CD14-positive monocyte (primary cell): ENCODE measurements at regions not wholly inside any gene's neighbourhood (a gene's known extent, or its start where the extent isn't known, plus 50 kb on each side); places are given as distances from the start of the nearest gene placed in this dataset.

Experiments
- DNase-seq, 3 donors: peaks; one replicate each; pipeline ENCODE4 v3.0.0-alpha.2; 2011 to 2022
- H2AFZ ChIP-seq: 2 replicates; pipeline ENCODE4 v1.6.0; 2012; ENCODE audit warnings: mild to moderate bottlenecking, low read depth, low read length, inconsistent platforms; ENCODE audit not compliant: insufficient read depth, poor library complexity, severe bottlenecking
- H3K27ac ChIP-seq, 2 donors: 1 replicate in 1 of 2; 2 replicates in 1 of 2; pipeline ENCODE4 v1.5.1; 2012 to 2013; ENCODE audit warnings: low read length in 2 of 2, control low read depth in 1 of 2, inconsistent platforms in 1 of 2, low read depth in 1 of 2, mild to moderate bottlenecking in 1 of 2
- H3K27me3 ChIP-seq, 2 donors: one replicate each; pipeline versions ENCODE4 v1.6.0 to v1.6.1; 2011 to 2013; ENCODE audit warnings: low read length in 2 of 2; ENCODE audit not compliant: control insufficient read depth in 2 of 2, insufficient read depth in 2 of 2
- H3K36me3 ChIP-seq, 2 donors: replicated peaks in 1 of 2; 1 replicate in 1 of 2; 2 replicates in 1 of 2; pipeline versions ENCODE4 v1.5.1 to v1.6.1; 2012 to 2013; ENCODE audit warnings: low read length in 2 of 2, control low read depth in 1 of 2, inconsistent platforms in 1 of 2, mild to moderate bottlenecking in 1 of 2; ENCODE audit not compliant: insufficient read depth in 2 of 2, control insufficient read depth in 1 of 2
- H3K4me1 ChIP-seq, 2 donors: 1 replicate in 1 of 2; 2 replicates in 1 of 2; pipeline versions ENCODE4 v1.5.1 to v1.6.1; 2012 to 2013; ENCODE audit warnings: low read length in 2 of 2, control low read depth in 1 of 2, inconsistent platforms in 1 of 2, mild to moderate bottlenecking in 1 of 2, moderate library complexity in 1 of 2; ENCODE audit not compliant: insufficient read depth in 2 of 2, control insufficient read depth in 1 of 2
- H3K4me2 ChIP-seq: replicated peaks from 2 replicates; pipeline ENCODE3; 2012; ENCODE audit warnings: low read length, moderate library complexity, mild to moderate bottlenecking; ENCODE audit not compliant: poor library complexity, severe bottlenecking; ENCODE audit errors: extremely low read depth
- H3K4me3 ChIP-seq, 3 experiments: fragments of 200-600 bp in 1 of 3; sonication (generic) in 1 of 3; replicated peaks in 1 of 3; 1 replicate in 2 of 3; 2 replicates in 1 of 3; pipeline ENCODE4 v1.5.1; 2011 to 2013; ENCODE audit warnings: low read length in 3 of 3, mild to moderate bottlenecking in 3 of 3, control low read depth in 2 of 3, low read depth in 2 of 3, inconsistent platforms in 1 of 3, moderate library complexity in 1 of 3
- H3K79me2 ChIP-seq: 2 replicates; pipeline ENCODE4 v1.6.0; 2012; ENCODE audit warnings: mild to moderate bottlenecking, control low read depth, inconsistent platforms, low read length, moderate library complexity; ENCODE audit not compliant: insufficient read depth
- H3K9ac ChIP-seq: 2 replicates; pipeline ENCODE4 v1.6.0; 2017; ENCODE audit warnings: low read length, mild to moderate bottlenecking; ENCODE audit not compliant: insufficient read depth, poor library complexity, severe bottlenecking
- H3K9me3 ChIP-seq, 2 donors: replicated peaks in 1 of 2; 1 replicate in 1 of 2; 2 replicates in 1 of 2; pipeline versions ENCODE4 v1.5.1 to v1.6.1; 2012 to 2013; ENCODE audit warnings: low read length in 2 of 2, control low read depth in 1 of 2; ENCODE audit not compliant: control insufficient read depth in 1 of 2, insufficient read depth in 1 of 2
- H4K20me1 ChIP-seq: 2 replicates; pipeline ENCODE4 v1.6.0; 2012; ENCODE audit warnings: mild to moderate bottlenecking, low read length, control low read depth, moderate library complexity; ENCODE audit not compliant: insufficient read depth
- H3K27ac Mint-ChIP-seq, 7 donors: one replicate each; pipeline ENCODE4 v1.8.0; 2020; ENCODE audit warnings: mild to moderate bottlenecking in 7 of 7, mixed read lengths in 7 of 7, moderate library complexity in 6 of 7, inconsistent platforms in 2 of 7
- H3K27me3 Mint-ChIP-seq, 3 donors: one replicate each; pipeline ENCODE4 v1.8.0; 2021 to 2022; ENCODE audit warnings: low read depth in 3 of 3, mild to moderate bottlenecking in 3 of 3, mixed read lengths in 3 of 3, moderate library complexity in 3 of 3, inconsistent platforms in 1 of 3
- H3K36me3 Mint-ChIP-seq, 2 donors: one replicate each; pipeline ENCODE4 v1.8.0; 2020; ENCODE audit warnings: mixed read lengths in 2 of 2, inconsistent platforms in 1 of 2, mild to moderate bottlenecking in 1 of 2
- H3K4me1 Mint-ChIP-seq: one replicate; pipeline ENCODE4 v1.8.0; 2020; ENCODE audit warnings: mild to moderate bottlenecking, mixed read lengths
- H3K4me3 Mint-ChIP-seq, 2 donors: one replicate each; pipeline ENCODE4 v1.8.0; 2020; ENCODE audit warnings: mild to moderate bottlenecking in 2 of 2, mixed read lengths in 2 of 2, moderate library complexity in 1 of 2
- H3K9me3 Mint-ChIP-seq, 7 donors: one replicate each; pipeline ENCODE4 v1.8.0; 2020 to 2022; ENCODE audit warnings: mixed read lengths in 7 of 7, mild to moderate bottlenecking in 6 of 7, moderate library complexity in 6 of 7, inconsistent platforms in 2 of 7
- WGBS: methylation state at CpG from one replicate; pipeline ENCODE4 v1.1.5; 2013; ENCODE audit warnings: missing lambda C conversion rate; ENCODE audit not compliant: insufficient coverage; 5-methylcytosine and 5-hydroxymethylcytosine counted together
- intact Hi-C, 2 donors: fragments of 100-400 bp; cut with micrococcal nuclease; formaldehyde crosslinking; loops; one replicate each; pipeline versions ENCODE4 v1.15.0 to v1.15.1; 2023
- TF ChIP-seq, protein P1 (sequence below): fragments of 200-600 bp; IDR thresholded peaks from one replicate; pipeline ENCODE4 v1.8.0; 2022; ENCODE audit warnings: antibody characterized with exemption, mild to moderate bottlenecking

DNA sequence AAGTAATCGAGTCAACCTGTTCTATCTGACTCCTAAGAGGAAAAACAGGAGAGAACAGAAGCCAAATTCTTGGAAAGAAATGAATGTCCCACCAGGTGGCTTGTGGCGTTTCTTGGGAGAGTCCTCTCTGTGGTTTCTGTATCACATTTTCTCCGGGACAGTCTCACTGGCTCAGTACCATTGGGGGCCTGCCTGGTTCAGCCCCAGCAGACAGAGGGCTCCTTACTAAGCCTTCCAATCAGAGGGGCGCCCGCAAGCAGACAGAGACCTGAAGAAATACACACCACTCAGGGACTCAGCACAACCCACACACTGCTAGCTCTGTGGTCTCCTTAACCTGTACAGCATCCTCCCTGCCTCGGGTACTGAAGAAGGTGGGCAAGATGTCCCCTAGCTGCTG is 302.1 kb downstream of the TLE3 start:
- 95% methylated on average over 4 of the region's 6 CpGs for WGBS
- DNase-seq, result no peak
- Histone ChIP-seq H3K4me1 (peaks cover 10 to 16% of the 10 kb centered on the region in 2 donors), H3K36me3 (no peaks in the 10 kb centered on the region), H3K9me3 (peaks cover 0 to 7% of the 10 kb centered on the region in 2 donors), H3K79me2 (no peaks in the 10 kb centered on the region), H3K4me2 (no peak overlapping the region), H3K9ac (no peak overlapping the region), H3K27ac (no peak overlapping the region), H3K4me3 (no peak overlapping the region), H4K20me1 (no peaks in the 10 kb centered on the region), H3K27me3 (no peaks in the 10 kb centered on the region), H2AFZ (no peak overlapping the region)
- intact Hi-C loops, result no loop called here
- TF ChIP-seq, protein P1, sequence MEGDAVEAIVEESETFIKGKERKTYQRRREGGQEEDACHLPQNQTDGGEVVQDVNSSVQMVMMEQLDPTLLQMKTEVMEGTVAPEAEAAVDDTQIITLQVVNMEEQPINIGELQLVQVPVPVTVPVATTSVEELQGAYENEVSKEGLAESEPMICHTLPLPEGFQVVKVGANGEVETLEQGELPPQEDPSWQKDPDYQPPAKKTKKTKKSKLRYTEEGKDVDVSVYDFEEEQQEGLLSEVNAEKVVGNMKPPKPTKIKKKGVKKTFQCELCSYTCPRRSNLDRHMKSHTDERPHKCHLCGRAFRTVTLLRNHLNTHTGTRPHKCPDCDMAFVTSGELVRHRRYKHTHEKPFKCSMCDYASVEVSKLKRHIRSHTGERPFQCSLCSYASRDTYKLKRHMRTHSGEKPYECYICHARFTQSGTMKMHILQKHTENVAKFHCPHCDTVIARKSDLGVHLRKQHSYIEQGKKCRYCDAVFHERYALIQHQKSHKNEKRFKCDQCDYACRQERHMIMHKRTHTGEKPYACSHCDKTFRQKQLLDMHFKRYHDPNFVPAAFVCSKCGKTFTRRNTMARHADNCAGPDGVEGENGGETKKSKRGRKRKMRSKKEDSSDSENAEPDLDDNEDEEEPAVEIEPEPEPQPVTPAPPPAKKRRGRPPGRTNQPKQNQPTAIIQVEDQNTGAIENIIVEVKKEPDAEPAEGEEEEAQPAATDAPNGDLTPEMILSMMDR, result no peak
- Mint-ChIP-seq H3K4me1 (peaks cover 9% of the 10 kb centered on the region), H3K4me3 (no peak overlapping the region), H3K9me3 (peaks cover 0 to 9% (median 6%) of the 10 kb centered on the region in 7 donors), H3K36me3 (peaks cover 0 to 2% of the 10 kb centered on the region in 2 donors), H3K27ac (peak overlapping the region in 1 of 7 donors; percentile 54), H3K27me3 (peaks cover 1 to 6% (median 2%) of the 10 kb centered on the region in 3 donors)

DNA sequence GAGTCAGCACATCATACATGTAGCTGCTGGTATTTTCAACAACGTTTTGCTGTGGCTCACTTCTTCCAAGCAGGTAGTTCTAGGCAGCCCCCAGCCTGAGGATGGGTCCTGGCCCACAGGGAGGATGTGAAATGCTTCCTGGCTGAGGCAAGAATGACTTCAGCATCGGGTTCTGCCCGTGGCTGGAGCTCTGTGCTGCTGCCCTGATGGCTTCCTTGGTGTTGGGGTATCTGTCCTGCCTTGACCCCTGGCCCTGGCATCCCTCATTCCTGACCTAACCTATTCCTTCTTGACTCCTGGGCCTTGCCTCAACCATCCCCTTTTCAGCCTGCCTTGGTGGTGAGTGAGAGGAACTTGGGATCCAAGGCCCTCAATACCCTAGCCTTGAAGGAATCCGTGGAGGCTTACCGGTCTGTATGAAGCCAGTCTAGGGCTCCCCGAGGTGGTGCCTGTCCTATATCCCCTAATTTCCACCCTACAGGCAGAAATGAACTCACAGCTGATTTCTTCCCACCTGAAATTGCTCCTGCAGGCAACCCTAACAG is 300.6 kb downstream of the TLE3 start:
- intact Hi-C loops, result no loop called here

More for the DNA sequence above, 300.6 kb downstream of the TLE3 start:
- H3K27me3 Mint-ChIP-seq, result peaks cover 0 to 6% (median 4%) of the 10 kb centered on the region in 3 donors
- Histone ChIP-seq H3K4me2 (no peak overlapping the region), H3K9me3 (no peaks in the 10 kb centered on the region), H3K4me1 (peaks cover 10 to 16% of the 10 kb centered on the region in 2 donors), H3K9ac (no peak overlapping the region), H4K20me1 (no peaks in the 10 kb centered on the region), H3K4me3 (no peak overlapping the region), H3K27me3 (no peaks in the 10 kb centered on the region), H3K36me3 (no peaks in the 10 kb centered on the region), H3K27ac (no peak overlapping the region), H3K79me2 (no peaks in the 10 kb centered on the region), H2AFZ (no peak overlapping the region)
- DNase-seq, result no peak
- H3K27ac Mint-ChIP-seq, result no peak overlapping the region
- peaks cover 0 to 2% of the 10 kb centered on the region in 2 donors for H3K36me3 Mint-ChIP-seq
- H3K4me3 Mint-ChIP-seq, result no peak overlapping the region
- H3K4me1 Mint-ChIP-seq, result peaks cover 9% of the 10 kb centered on the region
- no peaks in the 10 kb centered on the region for H3K9me3 Mint-ChIP-seq
- TF ChIP-seq, protein P1, result no peak
- 63% methylated on average over 3 of the region's 6 CpGs for WGBS
